Keratinocyte (primary cell): ENCODE measurements at regions not wholly inside any gene's neighbourhood (a gene's known extent, or its start where the extent isn't known, plus 50 kb on each side); places are given as distances from the start of the nearest gene placed in this dataset.

Experiments used
- DNase-seq: peaks from one replicate; pipeline ENCODE4 v3.0.0-alpha.2; 2011; ENCODE audit warnings: low read depth, missing footprints, low spot score
- FAIRE-seq: peaks from 2 replicates; lab custom pipeline; 2011; peaks lifted over from hg19 to GRCh38; lab: Jason Lieb, UNC
- H2AFZ ChIP-seq: 2 replicates; pipeline ENCODE4 v1.6.0; 2012; ENCODE audit warnings: low read length, control low read depth, inconsistent platforms; ENCODE audit not compliant: control insufficient read depth
- H3K27ac ChIP-seq: 2 replicates; pipeline ENCODE4 v1.5.1; 2011; ENCODE audit warnings: low read length; ENCODE audit not compliant: control insufficient read depth, insufficient read depth
- H3K27me3 ChIP-seq: 3 replicates; pipeline ENCODE4 v1.6.0; 2011; ENCODE audit warnings: low read length; ENCODE audit not compliant: control insufficient read depth, insufficient read depth; ENCODE audit errors: extremely low read depth
- H3K36me3 ChIP-seq, 2 experiments: 2 replicates in 1 of 2; 3 replicates in 1 of 2; pipeline ENCODE4 v1.5.1; 2011; ENCODE audit warnings: low read length in 2 of 2, mild to moderate bottlenecking in 1 of 2; ENCODE audit not compliant: control insufficient read depth in 2 of 2, insufficient read depth in 2 of 2; ENCODE audit errors: extremely low read depth in 1 of 2
- H3K4me1 ChIP-seq: 3 replicates; pipeline ENCODE4 v1.5.1; 2011; ENCODE audit warnings: low read length; ENCODE audit not compliant: control insufficient read depth, insufficient read depth; ENCODE audit errors: extremely low read depth
- H3K4me2 ChIP-seq: 3 replicates; pipeline ENCODE4 v1.6.0; 2011; ENCODE audit warnings: low read depth, low read length; ENCODE audit not compliant: control insufficient read depth, insufficient read depth; ENCODE audit errors: extremely low read depth
- H3K4me3 ChIP-seq, 3 experiments: fragments of 200-600 bp in 1 of 3; sonication (generic) in 1 of 3; 2 replicates in 2 of 3; 3 replicates in 1 of 3; pipeline ENCODE4 v1.5.1; 2011 to 2016; ENCODE audit warnings: low read length in 3 of 3, mild to moderate bottlenecking in 3 of 3, control low read depth in 2 of 3, inconsistent platforms in 1 of 3, low read depth in 1 of 3, mixed read lengths in 1 of 3, mixed run types in 1 of 3, moderate library complexity in 1 of 3; ENCODE audit not compliant: control insufficient read depth in 2 of 3, insufficient read depth in 2 of 3; ENCODE audit errors: extremely low read depth in 1 of 3
- H3K79me2 ChIP-seq: 2 replicates; pipeline ENCODE4 v1.6.0; 2012; ENCODE audit warnings: low read length; ENCODE audit not compliant: control insufficient read depth, insufficient read depth
- H3K9ac ChIP-seq: 3 replicates; pipeline ENCODE4 v1.6.0; 2011; ENCODE audit warnings: low read length; ENCODE audit not compliant: control insufficient read depth, insufficient read depth; ENCODE audit errors: extremely low read depth
- H3K9me1 ChIP-seq: 3 replicates; pipeline ENCODE4 v1.6.0; 2011; ENCODE audit warnings: low read length; ENCODE audit not compliant: control insufficient read depth, insufficient read depth; ENCODE audit errors: extremely low read depth
- H3K9me3 ChIP-seq: 2 replicates; pipeline ENCODE4 v1.5.1; 2012; ENCODE audit warnings: low read depth, low read length; ENCODE audit not compliant: control insufficient read depth
- H4K20me1 ChIP-seq: 3 replicates; pipeline ENCODE4 v1.6.0; 2011; ENCODE audit warnings: low read length; ENCODE audit not compliant: control insufficient read depth, insufficient read depth; ENCODE audit errors: extremely low read depth
- EZH2 ChIP-seq: IDR thresholded peaks from one replicate; pipeline ENCODE4 v1.6.1; 2012; ENCODE audit warnings: inconsistent platforms, mild to moderate bottlenecking, low read length, moderate library complexity
- dilution Hi-C: fragments of 300-500 bp; cut with MboI; formaldehyde crosslinking; loops from one replicate; pipeline ENCODE4 v1.7.0; 2020; ENCODE audit warnings: low sequenced_read_pairs; ENCODE audit not compliant: extremely low pct_ligation_motif_present
- TF ChIP-seq, protein P1 (sequence below), 3 experiments: IDR thresholded peaks in 1 of 3; conservative IDR thresholded peaks in 1 of 3; optimal IDR thresholded peaks in 1 of 3; 2 replicates in 2 of 3; 3 replicates in 1 of 3; pipeline versions ENCODE3 to v1.5.1; 2011; ENCODE audit warnings: low read length in 3 of 3, mild to moderate bottlenecking in 3 of 3, moderate library complexity in 2 of 3, control low read depth in 1 of 3, inconsistent platforms in 1 of 3; ENCODE audit not compliant: insufficient read depth in 2 of 3; ENCODE audit errors: extremely low read depth in 1 of 3

- Histone ChIP-seq H3K27ac (no peak overlapping the region), H2AFZ (no peak overlapping the region), H3K9me3 (no peaks in the 10 kb centered on the region), H3K27me3 (peaks cover 3% of the 10 kb centered on the region), H3K9ac (no peak overlapping the region), H3K4me3 (no peak overlapping the region), H3K4me2 (no peak overlapping the region), H3K4me1 (no peaks in the 10 kb centered on the region), H3K79me2 (no peaks in the 10 kb centered on the region), H4K20me1 (no peaks in the 10 kb centered on the region), H3K36me3 (no peaks in the 10 kb centered on the region), H3K9me1 (no peaks in the 10 kb centered on the region)
- FAIRE-seq (no peak), DNase-seq (no peak)
- TF ChIP-seq EZH2 = no peak
- TF ChIP-seq, protein P1, sequence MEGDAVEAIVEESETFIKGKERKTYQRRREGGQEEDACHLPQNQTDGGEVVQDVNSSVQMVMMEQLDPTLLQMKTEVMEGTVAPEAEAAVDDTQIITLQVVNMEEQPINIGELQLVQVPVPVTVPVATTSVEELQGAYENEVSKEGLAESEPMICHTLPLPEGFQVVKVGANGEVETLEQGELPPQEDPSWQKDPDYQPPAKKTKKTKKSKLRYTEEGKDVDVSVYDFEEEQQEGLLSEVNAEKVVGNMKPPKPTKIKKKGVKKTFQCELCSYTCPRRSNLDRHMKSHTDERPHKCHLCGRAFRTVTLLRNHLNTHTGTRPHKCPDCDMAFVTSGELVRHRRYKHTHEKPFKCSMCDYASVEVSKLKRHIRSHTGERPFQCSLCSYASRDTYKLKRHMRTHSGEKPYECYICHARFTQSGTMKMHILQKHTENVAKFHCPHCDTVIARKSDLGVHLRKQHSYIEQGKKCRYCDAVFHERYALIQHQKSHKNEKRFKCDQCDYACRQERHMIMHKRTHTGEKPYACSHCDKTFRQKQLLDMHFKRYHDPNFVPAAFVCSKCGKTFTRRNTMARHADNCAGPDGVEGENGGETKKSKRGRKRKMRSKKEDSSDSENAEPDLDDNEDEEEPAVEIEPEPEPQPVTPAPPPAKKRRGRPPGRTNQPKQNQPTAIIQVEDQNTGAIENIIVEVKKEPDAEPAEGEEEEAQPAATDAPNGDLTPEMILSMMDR (optimal IDR thresholded peaks at IDR 0.05 in 1 of 3, IDR thresholded peaks at IDR 0.05 in 1 of 3, conservative IDR thresholded peaks at IDR 0.05 in 1 of 3; ENCODE audit: extremely low read depth in 1 of 3, insufficient read depth in 2 of 3, low read length in 3 of 3) = no peak
- dilution Hi-C loops = no loop called here
Observed at GRCh38 chr10:6336016-6336415, 133.3 kb downstream of the PFKFB3 start.

DNA sequence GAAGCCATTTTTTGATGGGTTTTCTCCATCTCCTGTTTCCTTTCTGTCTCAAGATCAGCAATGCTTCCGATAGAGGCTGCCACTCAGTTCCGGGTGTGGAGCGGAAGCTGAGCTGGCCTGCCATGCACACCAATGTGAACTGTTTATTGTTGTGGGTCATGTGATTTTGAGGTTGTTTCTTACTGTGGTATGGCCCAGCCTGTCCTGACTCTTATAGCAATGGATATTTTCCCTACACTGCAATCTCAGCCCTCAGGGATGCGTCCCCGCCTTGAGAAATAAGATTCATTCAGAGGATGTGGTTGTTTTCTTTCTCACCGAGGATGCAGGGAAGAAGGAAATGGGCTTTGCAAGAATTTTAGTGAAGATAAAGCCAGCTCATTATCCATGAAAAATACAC is 134.7 kb downstream of the PFKFB3 start:
- no peak overlapping the region for H3K4me2 ChIP-seq
- H2AFZ ChIP-seq = no peak overlapping the region
- no peaks in the 10 kb centered on the region for H3K79me2 ChIP-seq
- no peak for TF ChIP-seq EZH2
- TF ChIP-seq, protein P1 (optimal IDR thresholded peaks at IDR 0.05 in 1 of 3, IDR thresholded peaks at IDR 0.05 in 1 of 3, conservative IDR thresholded peaks at IDR 0.05 in 1 of 3; ENCODE audit: extremely low read depth in 1 of 3, insufficient read depth in 2 of 3, low read length in 3 of 3) = no peak
- no peaks in the 10 kb centered on the region for H3K36me3 ChIP-seq
- no peak overlapping the region for H3K4me3 ChIP-seq
- no peak for DNase-seq
- no peak for FAIRE-seq
- no peak overlapping the region for H3K9ac ChIP-seq
- no peaks in the 10 kb centered on the region for H3K4me1 ChIP-seq
- H3K9me1 ChIP-seq = no peaks in the 10 kb centered on the region
- H3K9me3 ChIP-seq = no peaks in the 10 kb centered on the region
- H3K27me3 ChIP-seq = peaks cover 3% of the 10 kb centered on the region
- H3K27ac ChIP-seq = no peak overlapping the region
- no peaks in the 10 kb centered on the region for H4K20me1 ChIP-seq
- dilution Hi-C loops = no loop called here
